ENCODE measurements at regions not wholly inside any gene's neighbourhood (a gene's known extent, or its start where the extent isn't known, plus 50 kb on each side); places are given as distances from the start of the nearest gene placed in this dataset.

DNA sequence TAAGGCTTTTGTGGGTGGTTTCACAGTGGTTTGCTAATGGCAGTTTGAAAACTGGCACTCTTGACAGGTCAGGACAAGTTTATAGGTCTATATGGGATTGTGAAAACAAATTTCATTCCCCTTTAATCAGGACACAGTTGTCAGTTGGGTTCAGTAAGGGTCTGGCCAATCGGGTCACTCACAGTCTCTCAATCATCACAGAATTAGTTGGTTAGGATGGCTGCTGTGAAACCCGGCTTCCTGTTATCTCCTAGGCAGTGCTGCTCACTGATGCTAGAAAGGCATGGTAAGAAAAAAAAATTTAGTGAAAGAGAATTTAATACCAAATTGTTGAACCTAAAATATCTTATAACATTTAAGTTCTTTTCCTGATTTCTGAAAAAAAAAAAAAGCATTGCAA is 1730.1 kb downstream of the EFNB2 start:
- TF ChIP-seq, protein P1, sequence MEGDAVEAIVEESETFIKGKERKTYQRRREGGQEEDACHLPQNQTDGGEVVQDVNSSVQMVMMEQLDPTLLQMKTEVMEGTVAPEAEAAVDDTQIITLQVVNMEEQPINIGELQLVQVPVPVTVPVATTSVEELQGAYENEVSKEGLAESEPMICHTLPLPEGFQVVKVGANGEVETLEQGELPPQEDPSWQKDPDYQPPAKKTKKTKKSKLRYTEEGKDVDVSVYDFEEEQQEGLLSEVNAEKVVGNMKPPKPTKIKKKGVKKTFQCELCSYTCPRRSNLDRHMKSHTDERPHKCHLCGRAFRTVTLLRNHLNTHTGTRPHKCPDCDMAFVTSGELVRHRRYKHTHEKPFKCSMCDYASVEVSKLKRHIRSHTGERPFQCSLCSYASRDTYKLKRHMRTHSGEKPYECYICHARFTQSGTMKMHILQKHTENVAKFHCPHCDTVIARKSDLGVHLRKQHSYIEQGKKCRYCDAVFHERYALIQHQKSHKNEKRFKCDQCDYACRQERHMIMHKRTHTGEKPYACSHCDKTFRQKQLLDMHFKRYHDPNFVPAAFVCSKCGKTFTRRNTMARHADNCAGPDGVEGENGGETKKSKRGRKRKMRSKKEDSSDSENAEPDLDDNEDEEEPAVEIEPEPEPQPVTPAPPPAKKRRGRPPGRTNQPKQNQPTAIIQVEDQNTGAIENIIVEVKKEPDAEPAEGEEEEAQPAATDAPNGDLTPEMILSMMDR (IDR thresholded peaks at IDR 0.05; ENCODE audit: low read depth, low read length), result no peak

DNA sequence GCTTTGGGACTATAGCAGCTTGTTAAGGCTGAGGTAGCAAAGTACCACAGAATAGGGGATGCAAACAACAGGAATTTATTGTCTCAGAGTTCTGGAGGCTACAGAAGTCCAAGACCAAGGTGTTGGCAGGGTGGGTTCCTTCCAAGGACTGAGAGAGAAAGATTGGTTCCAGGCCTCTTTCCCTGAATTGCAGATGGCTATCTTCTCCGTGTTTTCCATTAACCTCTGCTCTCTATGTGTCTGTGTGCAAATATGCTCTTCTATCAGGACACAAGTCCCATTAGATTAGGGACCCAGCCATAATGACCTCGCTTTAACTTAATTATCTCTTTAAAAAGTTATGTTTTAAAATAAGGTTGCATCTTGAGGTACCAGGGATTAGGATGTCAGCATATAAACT is 1732.9 kb upstream of the SLC10A2 start:
- Histone ChIP-seq H3K4me3 (no peak overlapping the region), H3K27me3 (no peaks in the 10 kb centered on the region), H3K27ac (no peak overlapping the region), H3K36me3 (no peaks in the 10 kb centered on the region), H3K9me3 (ENCODE audit: low read depth) (no peaks in the 10 kb centered on the region), H3K4me1 (ENCODE audit: low read depth) (no peaks in the 10 kb centered on the region)
- DNase-seq (ENCODE audit: low read depth in 1 of 2, low spot score in 1 of 2), result no peak
- TF ChIP-seq, protein P1 (IDR thresholded peaks at IDR 0.05; ENCODE audit: low read depth, low read length), result no peak

More for the DNA sequence above, 1730.1 kb downstream of the EFNB2 start:
- Histone ChIP-seq H3K4me3 (no peak overlapping the region), H3K9me3 (ENCODE audit: low read depth) (no peaks in the 10 kb centered on the region), H3K4me1 (ENCODE audit: low read depth) (no peaks in the 10 kb centered on the region), H3K27ac (no peak overlapping the region), H3K27me3 (no peaks in the 10 kb centered on the region), H3K36me3 (no peaks in the 10 kb centered on the region)
- no peak for DNase-seq (ENCODE audit: low read depth in 1 of 2, low spot score in 1 of 2)

DNA sequence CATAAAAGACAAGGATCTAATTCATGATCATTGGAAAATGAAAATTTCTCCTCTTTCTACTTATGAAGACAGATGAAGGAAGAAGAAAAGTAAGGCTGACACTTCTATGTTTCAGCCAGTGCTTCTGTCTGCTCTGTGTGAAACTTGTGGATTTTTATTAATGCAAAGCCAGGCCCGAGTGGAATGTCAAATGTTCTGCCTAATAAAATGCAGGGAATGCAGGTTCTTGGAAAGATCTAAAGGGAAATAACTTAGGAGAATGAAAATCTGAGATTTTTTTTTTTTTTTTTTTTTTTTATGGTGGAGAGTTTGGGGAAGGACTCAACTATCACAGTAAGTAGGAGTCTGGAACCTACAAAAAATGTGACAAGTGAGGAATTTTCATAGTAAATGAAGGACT is 1732.3 kb upstream of the SLC10A2 start:
- TF ChIP-seq, protein P1 (IDR thresholded peaks at IDR 0.05; ENCODE audit: low read depth, low read length), result no peak
- H3K27ac ChIP-seq, result no peak overlapping the region
- H3K27me3 ChIP-seq, result no peaks in the 10 kb centered on the region
- H3K36me3 ChIP-seq, result no peaks in the 10 kb centered on the region
- no peak for DNase-seq (ENCODE audit: low read depth in 1 of 2, low spot score in 1 of 2)
- no peaks in the 10 kb centered on the region for H3K9me3 ChIP-seq (ENCODE audit: low read depth)
- no peak overlapping the region for H3K4me3 ChIP-seq
- H3K4me1 ChIP-seq (ENCODE audit: low read depth), result no peaks in the 10 kb centered on the region

DNA sequence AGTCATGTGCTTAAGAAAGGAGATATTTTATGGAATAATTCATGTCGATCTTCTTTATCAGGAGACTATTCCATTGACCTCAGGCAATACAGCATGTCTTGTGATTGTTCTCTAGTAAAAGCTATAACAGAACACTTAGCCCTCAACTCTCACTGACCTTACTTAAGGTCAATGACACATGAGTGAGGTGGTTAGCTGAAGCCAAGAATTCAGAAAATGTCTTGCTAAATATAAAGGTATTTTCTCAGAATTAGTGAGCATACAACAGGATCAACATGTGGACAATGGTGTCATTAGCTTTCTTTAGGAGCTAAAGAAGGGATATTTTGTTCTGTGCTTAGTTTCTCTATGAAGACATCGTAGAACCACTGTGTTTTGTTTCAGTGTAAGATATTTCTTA is 1730.4 kb upstream of the SLC10A2 start:
- Histone ChIP-seq H3K4me1 (ENCODE audit: low read depth) (no peaks in the 10 kb centered on the region), H3K4me3 (no peak overlapping the region), H3K27me3 (no peaks in the 10 kb centered on the region), H3K27ac (no peak overlapping the region), H3K36me3 (no peaks in the 10 kb centered on the region), H3K9me3 (ENCODE audit: low read depth) (no peaks in the 10 kb centered on the region)
- TF ChIP-seq, protein P1 (IDR thresholded peaks at IDR 0.05; ENCODE audit: low read depth, low read length), result no peak
- no peak for DNase-seq (ENCODE audit: low read depth in 1 of 2, low spot score in 1 of 2)

DNA sequence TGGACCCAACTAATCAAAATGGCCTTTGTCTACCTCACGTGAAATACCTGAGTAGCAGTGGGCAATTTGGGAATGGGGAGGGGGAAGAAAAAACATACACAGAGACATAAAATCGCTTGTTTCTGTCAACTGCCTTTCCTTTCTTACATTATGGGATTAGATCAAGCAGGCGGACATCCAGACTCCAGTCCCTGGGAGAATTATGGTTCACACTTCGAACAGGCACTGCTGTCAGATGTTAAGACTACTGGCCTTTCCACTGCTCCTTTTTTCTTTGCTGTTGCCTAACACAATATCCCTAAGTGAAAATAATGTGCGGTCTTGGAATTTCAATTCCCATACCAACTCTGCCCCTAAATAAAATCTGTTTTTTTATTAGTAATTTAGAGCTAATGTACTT is 1719.7 kb upstream of the SLC10A2 start:
- no peak overlapping the region for H3K4me3 ChIP-seq
- H3K9me3 ChIP-seq (ENCODE audit: low read depth), result no peaks in the 10 kb centered on the region
- H3K4me1 ChIP-seq (ENCODE audit: low read depth), result no peaks in the 10 kb centered on the region
- no peak for DNase-seq (ENCODE audit: low read depth in 1 of 2, low spot score in 1 of 2)
- TF ChIP-seq, protein P1 (IDR thresholded peaks at IDR 0.05; ENCODE audit: low read depth, low read length), result no peak
- no peaks in the 10 kb centered on the region for H3K36me3 ChIP-seq
- H3K27ac ChIP-seq, result no peak overlapping the region
- H3K27me3 ChIP-seq, result no peaks in the 10 kb centered on the region

DNA sequence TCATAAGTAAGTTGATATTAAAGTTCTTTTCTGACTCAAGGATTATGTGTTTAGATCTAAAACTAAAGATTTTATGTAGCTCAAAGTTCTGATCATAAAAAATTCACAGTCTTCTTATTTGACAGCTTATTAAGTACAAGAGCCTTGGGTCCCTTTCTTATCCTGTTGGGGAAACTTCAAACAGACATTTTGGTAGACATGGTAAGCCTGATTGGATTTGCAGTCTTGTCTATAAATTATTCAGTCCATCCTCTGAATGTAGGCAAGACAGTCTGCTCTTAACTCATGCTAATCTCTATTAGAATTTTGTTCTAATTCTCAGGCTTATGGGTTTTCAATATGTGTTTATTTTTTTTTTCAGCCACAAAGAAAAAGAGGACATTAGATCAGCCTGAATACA is 1718.7 kb upstream of the SLC10A2 start:
- DNase-seq (ENCODE audit: low read depth in 1 of 2, low spot score in 1 of 2), result no peak
- Histone ChIP-seq H3K4me3 (no peak overlapping the region), H3K27me3 (no peaks in the 10 kb centered on the region), H3K36me3 (no peaks in the 10 kb centered on the region), H3K27ac (no peak overlapping the region), H3K4me1 (ENCODE audit: low read depth) (no peaks in the 10 kb centered on the region), H3K9me3 (ENCODE audit: low read depth) (no peaks in the 10 kb centered on the region)
- TF ChIP-seq, protein P1 (IDR thresholded peaks at IDR 0.05; ENCODE audit: low read depth, low read length), result no peak

All from cardiac muscle cell (in vitro differentiated cells and primary cell).